Epithelial cell of esophagus (primary cell): ENCODE measurements at regions not wholly inside any gene's neighbourhood (a gene's known extent, or its start where the extent isn't known, plus 50 kb on each side); places are given as distances from the start of the nearest gene placed in this dataset.

Experiments
- DNase-seq: peaks from one replicate; pipeline ENCODE4 v3.0.0; 2010; ENCODE audit warnings: low read depth
- H3K4me3 ChIP-seq: 2 replicates; pipeline ENCODE4 v1.5.1; 2011; ENCODE audit warnings: mild to moderate bottlenecking, low read length, control low read depth
- TF ChIP-seq, protein P1 (sequence below): IDR thresholded peaks from 2 replicates; pipeline ENCODE4 v1.5.1; 2011; ENCODE audit warnings: low read depth, mild to moderate bottlenecking, low read length, control low read depth, inconsistent platforms; ENCODE audit not compliant: insufficient read depth; ENCODE audit errors: missing control alignments

DNA sequence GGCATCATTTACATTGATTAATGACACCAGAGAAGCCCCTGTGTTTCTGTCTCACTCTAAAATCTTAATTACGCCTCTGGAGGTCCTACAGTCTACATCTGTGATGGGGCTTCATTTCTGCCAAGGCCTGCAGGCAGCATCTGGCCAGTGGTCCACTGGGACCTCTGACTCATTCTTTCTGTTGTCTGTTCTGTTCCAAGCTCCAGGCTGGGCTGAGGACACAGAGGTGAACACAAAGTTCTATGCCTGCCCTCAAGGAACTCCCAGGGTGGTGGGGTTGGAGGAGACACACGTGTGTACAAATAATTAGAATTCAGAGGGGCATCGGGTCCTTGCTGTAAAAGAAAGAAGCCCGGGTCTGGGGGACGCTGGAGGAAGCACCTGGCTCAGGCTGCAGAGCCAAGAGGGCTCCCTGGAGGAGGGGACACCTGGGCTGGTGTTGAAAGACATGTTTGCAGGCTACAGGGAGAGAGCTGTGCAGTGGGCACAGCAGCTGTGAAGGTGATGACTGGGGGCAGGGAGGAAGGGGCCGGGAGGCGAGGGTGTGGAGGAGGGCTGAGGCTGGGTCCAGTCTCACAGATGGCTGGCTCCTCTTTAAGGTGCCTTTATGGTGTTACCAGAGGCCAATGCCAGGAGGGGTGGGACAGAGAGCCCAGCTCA is 103.3 kb upstream of the PRR23E start:
- TF ChIP-seq, protein P1, sequence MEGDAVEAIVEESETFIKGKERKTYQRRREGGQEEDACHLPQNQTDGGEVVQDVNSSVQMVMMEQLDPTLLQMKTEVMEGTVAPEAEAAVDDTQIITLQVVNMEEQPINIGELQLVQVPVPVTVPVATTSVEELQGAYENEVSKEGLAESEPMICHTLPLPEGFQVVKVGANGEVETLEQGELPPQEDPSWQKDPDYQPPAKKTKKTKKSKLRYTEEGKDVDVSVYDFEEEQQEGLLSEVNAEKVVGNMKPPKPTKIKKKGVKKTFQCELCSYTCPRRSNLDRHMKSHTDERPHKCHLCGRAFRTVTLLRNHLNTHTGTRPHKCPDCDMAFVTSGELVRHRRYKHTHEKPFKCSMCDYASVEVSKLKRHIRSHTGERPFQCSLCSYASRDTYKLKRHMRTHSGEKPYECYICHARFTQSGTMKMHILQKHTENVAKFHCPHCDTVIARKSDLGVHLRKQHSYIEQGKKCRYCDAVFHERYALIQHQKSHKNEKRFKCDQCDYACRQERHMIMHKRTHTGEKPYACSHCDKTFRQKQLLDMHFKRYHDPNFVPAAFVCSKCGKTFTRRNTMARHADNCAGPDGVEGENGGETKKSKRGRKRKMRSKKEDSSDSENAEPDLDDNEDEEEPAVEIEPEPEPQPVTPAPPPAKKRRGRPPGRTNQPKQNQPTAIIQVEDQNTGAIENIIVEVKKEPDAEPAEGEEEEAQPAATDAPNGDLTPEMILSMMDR, result no peak
- no peak for DNase-seq

DNA sequence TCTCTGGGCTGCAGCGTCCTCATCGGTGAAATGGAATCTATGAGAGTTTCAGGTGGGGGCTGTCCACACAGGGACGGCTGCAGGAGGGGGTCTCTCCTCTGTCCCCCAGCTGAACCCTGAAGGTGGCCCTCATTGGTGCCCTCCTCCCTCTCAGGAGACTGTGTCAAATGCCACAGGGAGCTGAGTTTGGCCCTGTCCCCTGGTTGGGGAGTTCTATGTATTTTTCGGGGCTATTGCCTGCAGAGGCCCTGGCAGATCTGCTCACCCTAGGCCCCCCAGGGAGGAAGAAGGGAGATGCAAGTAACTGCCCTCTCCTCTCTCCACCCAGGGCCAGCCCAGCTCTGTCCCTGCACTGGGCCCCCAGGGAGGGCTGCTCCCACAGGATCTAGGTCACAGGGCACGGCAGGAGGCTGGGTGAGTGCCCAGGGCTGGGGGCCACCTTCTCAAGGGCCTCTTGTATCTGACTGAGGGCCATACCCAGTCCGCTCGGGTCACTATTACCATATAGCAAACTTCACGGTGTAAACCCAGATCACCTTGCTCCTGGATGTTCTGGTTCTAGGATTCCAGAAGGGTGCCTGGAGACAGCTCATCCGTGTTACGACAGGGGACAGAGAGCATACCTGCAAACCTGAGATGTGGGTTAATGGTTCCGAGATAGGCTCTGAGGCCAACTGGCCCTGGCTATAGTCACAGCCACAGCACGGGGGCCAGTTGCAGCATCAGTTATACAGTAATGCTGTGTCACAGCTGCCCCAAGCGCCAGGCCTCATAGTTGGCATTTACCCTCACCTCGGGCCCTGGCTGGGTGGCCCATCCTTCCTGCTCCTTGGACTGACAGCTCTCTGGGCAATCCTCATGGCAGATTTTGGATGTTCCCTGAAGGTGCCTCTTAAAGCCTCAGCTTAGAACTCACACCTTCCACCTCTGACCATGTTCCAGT is 102.4 kb upstream of the PRR23E start:
- no peak overlapping the region for H3K4me3 ChIP-seq
- no peak for DNase-seq
- TF ChIP-seq, protein P1, result no peak

More for the DNA sequence above, 103.3 kb upstream of the PRR23E start:
- H3K4me3 ChIP-seq, result no peak overlapping the region

GRCh38 chr3:127091376-127091775 is 101.6 kb upstream of the PRR23E start:
- no peak for DNase-seq
- TF ChIP-seq, protein P1, result no peak

GRCh38 chr3:127092368-127092767 is 100.6 kb upstream of the PRR23E start:
- no peak for DNase-seq
- no peak overlapping the region for H3K4me3 ChIP-seq
- TF ChIP-seq, protein P1, result no peak

More at GRCh38 chr3:127091376-127091775, 101.6 kb upstream of the PRR23E start:
- no peak overlapping the region for H3K4me3 ChIP-seq

GRCh38 chr3:127092776-127093175 is 100.2 kb upstream of the PRR23E start:
- H3K4me3 ChIP-seq, result no peak overlapping the region
- TF ChIP-seq, protein P1, result no peak
- no peak for DNase-seq

DNA sequence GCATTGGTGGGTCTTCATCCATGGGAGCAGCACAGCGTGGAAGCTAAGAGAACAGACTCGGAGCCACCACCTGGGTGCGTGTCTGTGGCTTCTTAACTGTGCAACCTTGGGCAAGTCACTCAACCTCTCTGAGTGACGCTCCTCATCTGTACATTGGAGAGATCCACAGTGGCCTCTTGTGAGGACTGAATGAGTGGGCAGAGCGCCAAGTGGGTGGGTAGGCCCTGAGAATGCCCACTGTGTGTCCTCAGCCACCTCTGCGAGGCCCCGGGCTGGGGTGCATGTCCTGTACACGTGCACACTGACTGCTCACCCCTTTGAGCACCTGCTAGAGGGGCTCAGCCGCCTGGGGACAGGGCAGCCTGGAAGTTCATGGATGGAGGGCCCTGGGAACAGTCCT is 99.6 kb upstream of the PRR23E start:
- no peak overlapping the region for H3K4me3 ChIP-seq
- no peak for DNase-seq
- TF ChIP-seq, protein P1, result no peak
